ENCODE measurements at regions not wholly inside any gene's neighbourhood (a gene's known extent, or its start where the extent isn't known, plus 50 kb on each side); places are given as distances from the start of the nearest gene placed in this dataset.
"Not testable (repeated sequence)": the region's sequence is repeated elsewhere in the genome, so short reads cannot be mapped to it uniquely, and the experiment has no call there.

DNA sequence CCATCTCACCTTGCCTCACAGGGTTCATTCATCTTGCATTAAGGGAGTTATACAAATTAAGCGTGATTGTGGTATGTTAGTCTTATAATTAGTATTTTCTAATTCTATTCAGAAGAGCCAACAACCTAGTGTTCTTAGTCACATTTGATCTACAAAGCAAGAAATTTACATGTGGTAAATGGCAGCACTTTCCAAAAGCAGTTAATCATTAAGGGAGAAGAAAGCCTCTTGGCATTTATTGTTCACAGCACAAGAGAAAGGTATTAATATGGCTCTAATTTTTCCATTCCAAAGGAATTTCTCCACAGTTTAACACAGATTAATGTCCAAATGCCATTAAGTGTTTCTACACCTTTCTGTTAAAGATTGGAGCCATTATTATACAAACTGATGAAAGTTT lies 1077.1 kb downstream of the ZPLD1 start:
- DNase-seq = no peak

DNA sequence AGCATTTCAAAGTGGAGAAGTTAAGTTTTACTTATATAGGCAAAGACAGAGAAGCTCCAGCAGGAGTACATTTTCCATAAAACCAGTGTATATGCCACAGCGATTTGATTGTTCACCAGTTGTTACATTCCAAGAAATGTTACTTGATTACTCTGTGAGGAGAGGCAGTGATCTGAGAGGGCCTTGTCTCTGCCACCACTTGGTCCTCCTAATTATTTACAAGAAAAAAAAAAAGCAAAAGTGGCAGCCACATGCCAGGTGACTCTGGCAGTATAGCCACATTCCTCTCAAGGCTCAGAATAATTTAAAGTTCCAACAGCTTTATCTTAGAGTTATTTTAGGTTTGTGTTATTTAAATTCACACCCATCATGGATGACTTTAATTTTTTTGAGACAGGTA lies 1077.8 kb downstream of the ZPLD1 start:
- no peak for DNase-seq

DNA sequence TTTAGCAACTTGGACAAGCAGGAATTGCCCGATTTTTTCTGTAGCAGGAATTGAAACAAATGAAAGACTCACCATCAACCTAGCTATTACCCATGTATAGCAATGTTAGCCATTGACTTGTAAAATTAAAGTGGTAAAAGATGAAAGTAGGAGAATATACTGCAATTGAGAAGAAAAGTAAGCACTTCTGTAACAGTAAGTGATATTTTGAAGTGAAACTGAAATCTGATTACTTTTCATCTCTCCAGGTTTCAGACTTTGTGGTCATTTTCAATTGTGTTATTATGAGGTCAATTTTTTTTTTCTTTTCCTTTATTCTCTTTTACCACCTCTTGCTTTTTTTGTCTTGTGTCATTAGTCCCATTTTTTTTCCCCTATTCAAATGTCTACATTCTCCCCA lies 1078.2 kb downstream of the ZPLD1 start:
- no peak for DNase-seq

DNA sequence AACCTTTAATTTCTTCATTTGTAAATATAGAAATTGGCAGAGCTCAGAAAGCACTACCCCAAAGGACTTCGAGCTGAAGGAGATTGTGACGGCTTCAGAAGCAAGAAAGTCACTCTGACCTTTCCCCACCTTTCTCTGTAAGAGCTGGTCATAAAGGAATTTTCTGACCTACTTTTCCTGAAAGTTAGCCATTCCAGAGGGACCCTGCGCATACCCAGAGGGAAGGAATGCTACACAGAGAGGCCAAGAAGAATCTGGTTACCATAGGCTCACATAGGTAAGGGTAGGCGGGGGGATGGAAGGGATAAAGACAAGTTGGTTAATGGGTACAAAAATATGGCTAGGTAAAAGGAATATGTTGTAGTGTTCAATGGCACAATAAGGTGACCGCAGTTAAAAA lies 1080.3 kb downstream of the ZPLD1 start:
- no peak for DNase-seq

DNA sequence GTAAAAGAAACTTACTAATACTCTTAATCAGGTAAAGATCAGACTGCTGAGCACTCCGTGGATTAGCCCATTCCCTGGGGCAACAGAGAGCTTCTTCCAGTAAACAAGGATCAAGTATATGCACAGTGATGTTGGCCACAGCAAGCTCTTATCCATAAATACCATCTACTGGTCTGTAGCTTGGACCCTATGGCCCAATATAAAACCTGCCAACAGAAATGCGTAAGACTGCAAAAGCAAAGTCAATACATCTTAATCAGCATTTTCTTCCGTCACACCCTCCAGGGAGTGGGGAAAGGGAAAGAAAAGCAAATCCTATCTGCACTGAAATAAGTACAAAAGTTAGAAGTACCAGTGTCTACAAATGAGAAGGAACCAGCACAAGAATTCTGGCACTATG lies 1082.1 kb downstream of the ZPLD1 start:
- no peak for DNase-seq

DNA sequence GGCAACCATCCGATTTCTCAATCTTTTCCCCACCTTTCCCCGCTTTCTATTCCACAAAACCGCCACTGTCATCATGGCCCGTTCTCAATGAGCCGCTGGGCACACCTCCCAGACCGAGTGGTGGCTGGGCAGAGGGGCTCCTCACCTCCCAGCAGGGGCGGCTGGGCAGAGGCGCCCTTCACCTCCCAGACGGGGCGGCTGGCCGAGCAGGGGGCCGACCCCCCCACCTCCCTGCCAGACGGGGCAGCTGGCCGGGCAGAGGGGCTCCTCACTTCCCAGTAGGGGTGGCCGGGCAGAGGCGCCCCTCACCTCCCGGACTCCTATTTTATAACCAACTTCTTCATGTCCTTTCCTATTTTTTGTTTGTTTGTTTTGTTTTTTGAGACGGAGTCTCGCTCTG lies 1096.5 kb downstream of the ZPLD1 start:
- not testable (repeated sequence) for DNase-seq

DNA sequence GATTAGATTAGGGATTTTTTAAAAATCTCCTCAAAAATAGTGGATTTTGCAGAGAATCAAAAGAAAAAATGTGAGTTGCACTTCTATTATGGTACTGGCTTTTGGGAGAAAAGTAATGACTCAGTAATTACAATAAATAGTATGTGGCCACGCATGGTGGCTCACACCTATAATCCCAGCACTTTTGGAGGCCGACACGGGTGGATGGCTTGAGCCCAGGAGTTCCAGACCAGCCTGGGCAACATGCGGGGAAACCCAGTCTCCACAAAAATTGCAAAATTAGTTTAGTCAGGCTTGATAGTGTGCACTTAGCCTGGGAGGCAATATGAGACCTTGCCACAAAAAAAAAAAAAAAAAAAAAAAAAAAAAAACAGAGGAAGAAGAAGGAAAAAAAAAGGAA lies 1098.2 kb downstream of the ZPLD1 start:
- DNase-seq = no peak

DNA sequence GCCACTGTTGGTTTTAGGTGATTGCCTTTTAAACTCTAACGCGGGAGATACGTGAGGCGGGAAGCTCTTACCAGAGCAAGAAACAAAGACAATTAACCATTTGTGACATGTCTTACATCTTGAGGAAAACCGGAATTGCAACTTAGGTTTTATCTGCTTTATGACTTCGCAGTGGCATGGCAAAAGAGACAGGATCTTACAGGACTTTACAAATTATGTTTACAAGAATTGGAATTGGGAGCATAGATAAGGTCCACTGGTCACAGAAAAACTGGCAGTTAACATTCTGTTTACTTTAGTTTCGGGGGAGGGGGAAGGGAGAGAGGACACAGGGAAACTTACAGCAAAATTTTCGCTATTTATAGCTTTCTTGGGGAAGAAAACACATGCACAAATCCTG lies 1119.6 kb downstream of the ZPLD1 start:
- no peak for DNase-seq

DNA sequence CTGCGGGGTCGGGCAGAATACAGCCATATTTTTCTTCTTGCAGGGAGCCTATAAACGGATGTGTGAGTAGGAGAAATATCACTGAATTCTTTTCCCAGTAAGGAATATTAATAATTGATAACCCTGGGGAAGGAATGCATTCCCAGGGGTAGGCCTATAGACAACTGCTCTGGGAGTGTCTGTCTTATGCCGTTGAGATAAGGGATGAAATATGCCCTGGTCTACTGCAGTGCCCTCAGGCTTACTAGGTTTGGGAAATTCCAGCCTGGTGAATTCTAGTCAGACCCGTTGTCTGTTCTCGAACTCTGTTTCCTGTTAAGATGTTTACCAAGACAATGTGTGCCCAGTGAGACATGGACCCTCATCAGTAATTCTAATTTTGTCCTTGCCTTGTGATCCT lies 1129.3 kb downstream of the ZPLD1 start:
- not testable (repeated sequence) for DNase-seq

DNA sequence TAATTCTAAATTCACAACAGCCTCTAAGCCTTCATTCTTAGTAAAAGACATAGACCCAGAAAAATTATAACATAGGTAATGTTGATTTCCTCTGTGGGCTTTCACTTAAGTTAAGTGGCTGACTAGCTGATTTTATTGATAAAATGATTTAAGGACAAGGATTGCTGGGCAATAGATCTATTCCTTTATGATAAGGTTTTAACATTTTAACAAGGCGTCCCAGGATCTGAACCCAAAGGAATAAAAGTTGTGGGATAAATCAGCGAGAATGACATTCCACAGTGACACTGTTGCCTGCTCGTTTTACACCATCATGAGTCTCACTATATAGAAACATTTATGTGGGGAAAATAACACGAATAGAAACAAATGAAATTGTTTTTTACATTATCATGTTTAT lies 1151.0 kb downstream of the ZPLD1 start:
- no peak for DNase-seq

DNA sequence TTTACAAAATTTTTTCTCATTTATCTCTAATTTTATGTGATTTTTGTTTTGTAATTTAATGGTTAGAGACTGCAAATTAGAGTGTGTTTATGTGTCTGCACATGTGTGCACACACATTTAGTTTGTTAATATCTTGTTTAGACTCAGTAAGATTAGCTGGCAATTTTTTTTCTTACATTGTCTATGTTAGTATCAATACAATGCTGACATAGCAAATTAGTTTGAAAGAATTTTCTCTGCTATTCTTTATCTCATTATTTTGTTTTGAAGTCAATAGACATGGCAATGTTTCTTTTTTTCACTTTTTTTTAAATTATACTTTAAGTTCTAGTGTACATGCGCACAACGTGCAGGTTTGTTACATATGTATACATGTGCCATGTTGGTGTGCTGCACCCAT lies 1155.0 kb downstream of the ZPLD1 start:
- DNase-seq = no peak

DNA sequence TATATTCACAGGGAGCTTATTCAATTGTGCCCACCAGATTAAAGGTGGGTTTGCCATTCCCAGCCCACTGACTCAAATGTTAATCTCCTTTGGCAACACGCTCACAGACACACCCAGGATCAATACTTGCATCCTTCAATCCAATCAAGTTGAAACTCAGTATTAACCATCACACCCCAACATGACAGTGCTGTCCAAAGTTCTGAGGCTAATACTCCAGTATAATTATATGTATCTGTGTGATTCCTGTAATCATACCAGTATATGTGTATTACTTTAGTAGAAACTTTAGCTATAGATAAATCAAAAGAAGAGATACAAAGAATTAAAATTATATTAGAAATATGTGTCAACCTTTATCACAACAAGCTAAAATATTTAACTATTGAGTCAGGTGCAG lies 1166.0 kb downstream of the ZPLD1 start:
- DNase-seq = no peak

DNA sequence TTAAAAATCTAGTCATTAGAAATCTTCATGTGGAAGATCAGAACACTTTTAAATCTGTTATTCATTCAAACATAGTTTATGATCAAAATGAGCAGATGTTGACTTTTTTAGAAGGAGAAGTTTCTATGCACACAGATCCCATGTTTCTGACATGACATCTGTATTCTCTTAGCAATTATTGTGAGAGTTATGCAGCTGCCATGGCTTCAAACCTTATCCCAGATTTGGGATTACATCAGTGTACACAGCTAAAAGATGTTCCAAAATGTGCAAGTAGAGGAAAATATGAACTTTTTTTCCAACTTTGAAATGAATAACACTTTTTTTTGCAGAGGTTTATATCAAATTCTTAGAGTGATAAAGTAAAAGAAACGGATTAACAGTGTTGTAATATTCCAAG lies 1166.9 kb downstream of the ZPLD1 start:
- no peak for DNase-seq

DNA sequence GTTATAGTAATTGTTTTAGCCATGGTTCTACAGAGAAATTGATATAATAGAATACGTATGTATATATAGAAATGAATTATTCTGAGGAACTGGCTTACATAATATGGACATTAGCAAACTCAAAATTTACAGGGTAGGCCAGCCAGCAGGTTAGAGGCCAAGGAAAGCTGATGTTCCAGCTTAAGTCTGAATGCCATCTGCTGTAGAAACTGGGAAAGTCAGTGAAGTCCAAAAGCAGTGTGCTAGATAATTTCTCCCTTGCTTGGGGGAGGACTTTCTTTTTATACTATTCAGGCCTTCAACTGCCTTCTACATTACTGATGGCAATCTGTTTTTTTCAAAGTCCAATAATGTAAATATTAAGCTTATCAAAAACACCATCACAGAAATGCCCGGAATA lies 1174.7 kb downstream of the ZPLD1 start:
- DNase-seq = no peak

DNA sequence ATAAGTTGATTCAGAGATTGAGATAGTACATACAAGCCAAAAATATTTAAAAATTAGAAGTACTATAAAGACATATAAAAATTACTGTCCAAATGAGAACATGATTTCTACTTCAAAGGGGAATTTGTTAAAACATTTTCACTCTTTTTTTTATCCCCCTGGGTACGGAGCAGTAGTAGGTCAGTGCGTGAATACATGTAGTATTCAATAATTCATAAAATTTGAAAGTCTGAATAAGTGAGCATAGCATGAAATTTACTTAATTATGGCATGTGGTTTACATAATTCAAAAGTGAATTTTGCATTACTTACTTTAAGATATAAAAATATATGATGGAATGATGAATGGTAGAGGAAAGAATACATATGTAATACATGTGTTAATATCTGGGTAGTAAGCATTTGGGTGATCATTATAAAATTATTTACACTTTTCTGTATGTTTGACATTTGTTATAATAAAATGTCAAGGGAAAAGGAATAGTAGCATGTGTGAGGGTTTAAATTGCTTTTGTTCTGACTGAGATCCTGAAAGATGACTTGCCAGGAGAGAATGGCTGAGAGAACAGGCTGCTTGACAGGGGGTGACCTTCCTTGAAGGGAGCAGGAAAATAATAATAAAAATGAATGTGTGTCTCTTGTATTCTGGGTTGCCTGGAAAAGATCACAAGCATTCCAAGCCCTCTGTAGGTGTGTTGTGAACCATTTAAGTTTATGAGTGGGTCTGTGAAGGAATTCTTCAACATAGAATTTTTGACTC lies 1178.8 kb downstream of the ZPLD1 start:
- no peak for DNase-seq

DNA sequence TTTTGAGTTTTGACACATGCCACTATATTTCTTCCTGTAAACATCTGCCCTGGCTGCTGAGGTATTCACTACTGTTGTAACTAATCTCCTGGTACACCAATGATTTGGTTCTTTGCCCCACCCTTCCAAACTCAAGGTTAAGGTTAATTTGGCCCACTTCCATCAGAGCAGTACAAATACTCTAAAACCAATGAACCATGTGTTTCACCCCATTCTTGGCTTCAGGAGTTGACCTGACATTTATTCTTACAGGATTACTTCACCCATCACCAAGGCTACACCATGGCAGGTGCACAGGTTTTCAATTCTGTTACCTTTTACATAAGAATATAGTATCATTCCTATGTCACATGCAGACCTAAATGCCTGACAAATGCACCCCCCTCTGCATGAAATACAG lies 1179.9 kb downstream of the ZPLD1 start:
- no peak for DNase-seq

DNA sequence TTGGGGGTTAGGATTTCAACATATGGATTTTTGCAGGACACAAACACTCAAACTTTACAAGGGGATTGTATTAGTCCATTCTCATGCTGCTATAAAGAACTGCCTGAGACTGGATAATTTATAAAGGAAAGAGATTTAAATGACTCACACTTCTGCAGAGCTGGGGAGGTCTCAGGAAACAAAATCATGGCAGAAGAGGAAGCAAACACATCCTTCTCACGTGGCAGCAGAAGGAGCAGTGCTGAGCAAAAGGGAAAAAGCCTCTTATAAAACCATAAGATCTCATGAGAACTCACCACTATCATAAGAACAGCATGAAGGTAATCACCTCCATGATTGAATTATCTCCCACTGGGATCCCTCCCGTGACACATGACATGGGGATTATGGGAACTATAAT lies 1183.1 kb downstream of the ZPLD1 start:
- no peak for DNase-seq

DNA sequence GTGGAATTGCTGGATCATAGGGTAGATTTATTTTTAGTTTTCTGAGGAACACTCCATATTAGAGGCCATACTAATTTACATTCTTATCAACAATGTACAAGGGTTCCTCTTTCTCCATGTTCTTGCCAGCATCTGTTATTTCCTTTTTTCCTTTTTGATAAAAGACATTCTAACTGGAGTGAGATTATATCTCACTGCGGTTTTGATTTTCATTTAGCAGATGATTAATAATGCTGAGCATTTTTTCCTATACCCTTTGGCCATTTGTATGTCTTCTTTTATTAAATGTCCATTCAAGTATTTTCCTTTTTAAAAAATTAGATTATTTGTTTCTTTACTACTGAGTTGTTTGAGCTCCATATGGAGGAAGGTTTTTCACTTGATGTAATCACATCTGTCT lies 1189.5 kb downstream of the ZPLD1 start:
- no peak for DNase-seq

DNA sequence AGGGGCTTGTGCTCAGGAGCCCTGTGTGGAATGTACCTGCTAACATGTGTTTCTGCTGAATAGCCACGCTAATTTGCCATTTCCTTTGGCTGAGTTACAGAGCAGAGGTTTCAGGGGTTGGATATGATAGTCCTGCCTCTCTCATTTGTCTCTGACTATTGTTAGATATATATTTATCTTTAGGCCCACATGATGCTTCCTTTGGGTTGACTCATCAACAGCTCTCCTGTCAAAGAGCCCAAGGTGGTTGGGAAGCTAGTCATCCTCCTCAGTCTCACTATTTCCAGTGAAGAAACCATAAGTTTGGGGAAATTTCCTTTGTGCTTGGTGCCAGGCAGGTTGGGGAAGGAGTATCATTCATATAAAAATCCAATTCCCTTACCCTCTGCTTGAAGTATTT lies 1194.6 kb downstream of the ZPLD1 start:
- no peak for DNase-seq

DNA sequence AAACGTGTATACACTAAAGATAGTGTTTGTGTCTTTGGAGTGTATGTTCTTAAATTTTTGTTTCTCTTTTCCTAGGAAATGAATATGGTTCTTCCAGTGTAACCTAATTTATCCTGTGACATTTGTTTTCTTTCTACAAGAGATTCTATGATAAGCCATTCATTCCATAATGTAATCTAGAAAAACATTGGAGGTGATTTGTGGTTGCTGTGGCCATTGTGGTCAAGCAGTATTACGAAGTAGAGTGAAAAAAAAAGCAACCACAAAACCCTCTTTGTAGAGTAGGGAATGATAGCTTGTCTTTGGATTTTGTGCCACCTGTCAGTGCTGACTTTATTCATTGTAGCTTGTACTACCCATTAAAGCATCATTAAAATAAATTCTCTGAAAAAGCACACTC lies 1209.6 kb downstream of the ZPLD1 start:
- no peak for DNase-seq

DNA sequence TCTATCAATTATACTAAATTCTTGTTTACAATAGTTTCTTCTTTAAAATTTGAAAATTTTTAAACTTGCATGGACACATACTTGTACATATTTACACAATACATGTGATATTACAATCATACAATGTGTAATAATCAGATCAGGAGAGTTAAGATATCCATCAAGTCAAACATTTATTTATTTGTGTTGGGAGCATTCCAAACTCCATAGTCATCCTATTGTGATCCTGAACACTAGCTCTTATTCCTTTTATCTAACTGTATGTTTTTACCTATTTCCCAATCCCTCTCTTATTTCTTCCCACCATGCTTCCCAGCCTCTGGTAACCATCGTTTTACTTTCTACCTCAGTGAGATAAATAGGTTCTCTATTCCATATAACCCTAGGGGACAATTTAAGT lies 1219.2 kb downstream of the ZPLD1 start:
- no peak for DNase-seq

DNA sequence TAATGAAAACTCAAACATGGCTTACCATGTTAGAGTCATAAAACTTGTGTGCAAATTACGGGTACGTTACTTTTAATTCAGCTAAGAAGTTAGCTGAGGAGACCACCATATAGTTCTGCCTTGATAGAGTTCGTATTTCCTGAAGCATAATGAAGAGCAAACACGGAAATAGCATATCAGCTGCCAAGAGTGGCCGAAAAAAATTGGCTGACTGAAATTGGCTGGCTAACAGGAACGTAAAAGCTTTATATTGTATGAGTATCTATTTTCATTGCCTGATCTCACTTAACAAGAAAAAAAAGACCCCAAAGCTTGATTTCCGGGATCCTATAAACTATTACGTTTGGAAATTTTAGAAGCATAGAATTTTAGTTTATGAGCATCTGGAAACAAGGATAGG lies 1222.9 kb downstream of the ZPLD1 start:
- DNase-seq = no peak

DNA sequence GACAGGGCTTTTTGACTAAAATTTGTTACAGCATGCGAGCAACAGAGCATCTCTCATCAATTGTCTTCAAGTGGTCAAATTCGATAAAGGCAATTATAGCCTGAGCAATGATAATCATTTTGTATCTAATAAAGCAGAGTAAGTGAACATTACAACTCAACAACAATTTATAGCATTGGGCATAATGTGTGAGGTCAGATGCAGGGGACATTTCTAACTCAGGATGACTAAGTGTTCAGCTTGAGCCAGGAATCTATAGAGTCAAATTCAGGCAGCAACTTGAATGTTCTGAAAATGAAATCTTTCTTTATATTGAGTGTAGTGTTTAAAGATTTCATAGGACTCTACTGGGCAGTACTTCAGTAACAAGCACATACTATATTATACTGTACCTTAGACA lies 1226.0 kb downstream of the ZPLD1 start:
- no peak for DNase-seq

DNA sequence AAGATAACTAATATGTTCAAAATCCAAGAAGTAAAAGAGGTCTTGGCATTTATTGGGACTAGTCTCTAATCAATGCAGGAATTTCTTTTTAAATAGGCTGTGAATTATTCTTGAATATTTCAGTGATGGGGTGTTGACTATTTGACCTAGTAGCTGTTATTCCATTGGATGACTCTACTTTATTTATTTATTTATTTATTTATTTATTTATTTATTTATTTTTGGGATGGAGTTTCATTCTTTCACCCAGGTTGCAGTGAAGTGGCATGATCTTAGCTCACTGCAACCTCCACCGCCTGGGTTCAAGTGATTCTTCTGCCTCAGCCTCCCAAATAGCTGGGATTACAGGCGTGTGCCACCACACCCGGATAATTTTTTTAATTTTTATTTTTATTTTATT lies 1227.8 kb downstream of the ZPLD1 start:
- DNase-seq = no peak

DNA sequence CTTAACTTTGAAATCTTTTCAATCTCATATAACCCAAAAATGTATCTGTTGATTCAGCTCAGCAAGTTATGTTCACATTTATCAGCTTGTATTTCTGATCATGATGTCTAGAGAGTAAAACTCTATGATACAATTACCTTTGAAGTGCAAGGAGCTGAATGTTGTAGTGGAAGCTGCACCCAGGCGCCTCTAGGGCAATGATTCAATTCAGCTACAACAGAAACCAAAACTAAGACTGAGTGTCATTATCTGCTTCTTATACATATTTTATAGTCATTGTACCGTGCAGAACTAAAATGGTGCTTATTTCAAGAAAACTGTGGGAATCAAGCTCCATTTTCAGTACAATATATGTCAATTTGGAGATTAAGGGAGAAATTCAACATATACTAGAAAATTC lies 1237.5 kb downstream of the ZPLD1 start:
- DNase-seq = no peak

DNA sequence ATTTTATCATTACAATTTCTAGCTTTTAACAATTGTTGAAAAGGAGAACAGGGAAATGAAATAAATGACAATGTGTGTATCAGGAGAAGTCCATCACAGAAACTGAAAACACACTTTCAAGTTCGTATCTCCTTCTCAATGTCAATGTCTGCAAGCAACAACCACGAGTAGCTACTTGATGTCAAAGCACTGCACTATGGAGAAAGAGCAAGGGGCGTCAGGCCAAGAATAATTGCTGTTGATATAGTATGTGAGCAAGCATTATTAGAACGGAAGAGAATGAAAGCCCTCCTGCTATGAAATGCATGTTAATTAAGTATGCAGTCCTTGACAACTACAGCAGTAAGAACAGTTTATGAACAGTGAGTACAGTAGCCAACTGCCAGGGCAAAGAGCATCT lies 1250.1 kb downstream of the ZPLD1 start:
- DNase-seq = no peak
